ENCODE measurements at regions not wholly inside any gene's neighbourhood (a gene's known extent, or its start where the extent isn't known, plus 50 kb on each side); places are given as distances from the start of the nearest gene placed in this dataset.

GRCh38 chr21:16976193-16976592 lies 536.6 kb upstream of the CXADR start:
- H3K9me3 ChIP-seq (ENCODE audit: control extremely low read depth in 1 of 5, control insufficient read depth in 4 of 5, insufficient read depth in 2 of 5, low read depth in 1 of 5, low read length in 4 of 5): no peaks in the 10 kb centered on the region
- no CpG with 5 or more reads among the region's 2 CpGs for WGBS (ENCODE audit: insufficient coverage)
- ChIA-PET CTCF (interaction anchor here (1.0 kb wide), 1 partner anchor 17 kb away, joined by 3 read pairs; no protein-coding TSS in a partner anchor), POLR2A (no interaction called here)
- H3K4me1 ChIP-seq (ENCODE audit: control extremely low read depth in 1 of 4, control insufficient read depth in 4 of 4, insufficient read depth in 4 of 4, low read length in 3 of 4): no peaks in the 10 kb centered on the region
- no peak overlapping the region for H3K4me3 ChIP-seq (ENCODE audit: control insufficient read depth in 1 of 7, extremely low read depth in 1 of 7, insufficient read depth in 4 of 7, low read depth in 2 of 7, low read length in 6 of 7)
- DNase-seq: no peak
- no peak overlapping the region for H3K27ac ChIP-seq (ENCODE audit: insufficient read depth in 1 of 2, low read depth in 1 of 2, low read length in 2 of 2, poor library complexity in 1 of 2, severe bottlenecking in 2 of 2)
- H3K36me3 ChIP-seq (ENCODE audit: control insufficient read depth in 4 of 4, insufficient read depth in 4 of 4, low read length in 3 of 4): no peaks in the 10 kb centered on the region
- no peaks in the 10 kb centered on the region for H3K27me3 ChIP-seq (replicated peaks in 2 of 5; ENCODE audit: control insufficient read depth in 4 of 5, insufficient read depth in 5 of 5, low read length in 4 of 5)

- DNase-seq: no peak
- POLR2A ChIA-PET: no interaction called here
- CTCF ChIA-PET: no interaction called here
- Histone ChIP-seq H3K4me1 (ENCODE audit: control extremely low read depth in 1 of 4, control insufficient read depth in 4 of 4, insufficient read depth in 4 of 4, low read length in 3 of 4) (no peaks in the 10 kb centered on the region), H3K27ac (ENCODE audit: insufficient read depth in 1 of 2, low read depth in 1 of 2, low read length in 2 of 2, poor library complexity in 1 of 2, severe bottlenecking in 2 of 2) (no peak overlapping the region), H3K27me3 (replicated peaks in 2 of 5; ENCODE audit: control insufficient read depth in 4 of 5, insufficient read depth in 5 of 5, low read length in 4 of 5) (no peaks in the 10 kb centered on the region), H3K9me3 (ENCODE audit: control extremely low read depth in 1 of 5, control insufficient read depth in 4 of 5, insufficient read depth in 2 of 5, low read depth in 1 of 5, low read length in 4 of 5) (no peaks in the 10 kb centered on the region), H3K36me3 (ENCODE audit: control insufficient read depth in 4 of 4, insufficient read depth in 4 of 4, low read length in 3 of 4) (no peaks in the 10 kb centered on the region), H3K4me3 (ENCODE audit: control insufficient read depth in 1 of 7, extremely low read depth in 1 of 7, insufficient read depth in 4 of 7, low read depth in 2 of 7, low read length in 6 of 7) (no peak overlapping the region)
- WGBS (ENCODE audit: insufficient coverage): 91% methylated on average over 4 of the region's 4 CpGs
Observed at GRCh38 chr21:16978309-16978895, 534.4 kb upstream of the CXADR start.

GRCh38 chr21:16979574-16979973 lies 533.3 kb upstream of the CXADR start:
- CTCF ChIA-PET: no interaction called here
- Histone ChIP-seq H3K36me3 (ENCODE audit: control insufficient read depth in 4 of 4, insufficient read depth in 4 of 4, low read length in 3 of 4) (no peaks in the 10 kb centered on the region), H3K27me3 (replicated peaks in 2 of 5; ENCODE audit: control insufficient read depth in 4 of 5, insufficient read depth in 5 of 5, low read length in 4 of 5) (no peaks in the 10 kb centered on the region), H3K9me3 (ENCODE audit: control extremely low read depth in 1 of 5, control insufficient read depth in 4 of 5, insufficient read depth in 2 of 5, low read depth in 1 of 5, low read length in 4 of 5) (no peaks in the 10 kb centered on the region), H3K4me3 (ENCODE audit: control insufficient read depth in 1 of 7, extremely low read depth in 1 of 7, insufficient read depth in 4 of 7, low read depth in 2 of 7, low read length in 6 of 7) (no peak overlapping the region), H3K27ac (ENCODE audit: insufficient read depth in 1 of 2, low read depth in 1 of 2, low read length in 2 of 2, poor library complexity in 1 of 2, severe bottlenecking in 2 of 2) (no peak overlapping the region), H3K4me1 (ENCODE audit: control extremely low read depth in 1 of 4, control insufficient read depth in 4 of 4, insufficient read depth in 4 of 4, low read length in 3 of 4) (no peaks in the 10 kb centered on the region)
- POLR2A ChIA-PET: no interaction called here
- no peak for DNase-seq
- 100% methylated on average over 1 of the region's 3 CpGs for WGBS (ENCODE audit: insufficient coverage)

- Histone ChIP-seq H3K27ac (ENCODE audit: insufficient read depth in 1 of 2, low read depth in 1 of 2, low read length in 2 of 2, poor library complexity in 1 of 2, severe bottlenecking in 2 of 2) (no peak overlapping the region), H3K27me3 (replicated peaks in 2 of 5; ENCODE audit: control insufficient read depth in 4 of 5, insufficient read depth in 5 of 5, low read length in 4 of 5) (no peaks in the 10 kb centered on the region), H3K4me1 (ENCODE audit: control extremely low read depth in 1 of 4, control insufficient read depth in 4 of 4, insufficient read depth in 4 of 4, low read length in 3 of 4) (no peaks in the 10 kb centered on the region), H3K4me3 (ENCODE audit: control insufficient read depth in 1 of 7, extremely low read depth in 1 of 7, insufficient read depth in 4 of 7, low read depth in 2 of 7, low read length in 6 of 7) (no peak overlapping the region), H3K36me3 (ENCODE audit: control insufficient read depth in 4 of 4, insufficient read depth in 4 of 4, low read length in 3 of 4) (no peaks in the 10 kb centered on the region), H3K9me3 (ENCODE audit: control extremely low read depth in 1 of 5, control insufficient read depth in 4 of 5, insufficient read depth in 2 of 5, low read depth in 1 of 5, low read length in 4 of 5) (no peaks in the 10 kb centered on the region)
- CTCF ChIA-PET: no interaction called here
- peak in 1 of 3 donors; percentile 5 for DNase-seq
- POLR2A ChIA-PET: no interaction called here
Observed at GRCh38 chr21:16983420-16983819, 529.4 kb upstream of the CXADR start.

- ChIA-PET POLR2A (no interaction called here), CTCF (no interaction called here)
- Histone ChIP-seq H3K4me1 (ENCODE audit: control extremely low read depth in 1 of 4, control insufficient read depth in 4 of 4, insufficient read depth in 4 of 4, low read length in 3 of 4) (no peaks in the 10 kb centered on the region), H3K4me3 (ENCODE audit: control insufficient read depth in 1 of 7, extremely low read depth in 1 of 7, insufficient read depth in 4 of 7, low read depth in 2 of 7, low read length in 6 of 7) (no peak overlapping the region), H3K36me3 (ENCODE audit: control insufficient read depth in 4 of 4, insufficient read depth in 4 of 4, low read length in 3 of 4) (no peaks in the 10 kb centered on the region), H3K9me3 (ENCODE audit: control extremely low read depth in 1 of 5, control insufficient read depth in 4 of 5, insufficient read depth in 2 of 5, low read depth in 1 of 5, low read length in 4 of 5) (no peaks in the 10 kb centered on the region), H3K27ac (ENCODE audit: insufficient read depth in 1 of 2, low read depth in 1 of 2, low read length in 2 of 2, poor library complexity in 1 of 2, severe bottlenecking in 2 of 2) (no peak overlapping the region), H3K27me3 (replicated peaks in 2 of 5; ENCODE audit: control insufficient read depth in 4 of 5, insufficient read depth in 5 of 5, low read length in 4 of 5) (no peaks in the 10 kb centered on the region)
- DNase-seq: no peak
- 100% methylated on average over 1 of the region's 3 CpGs for WGBS (ENCODE audit: insufficient coverage)
Observed at GRCh38 chr21:16992448-16992847, 520.4 kb upstream of the CXADR start.

GRCh38 chr21:16993416-16994038 lies 519.3 kb upstream of the CXADR start:
- H3K27me3 ChIP-seq (replicated peaks in 2 of 5; ENCODE audit: control insufficient read depth in 4 of 5, insufficient read depth in 5 of 5, low read length in 4 of 5): no peaks in the 10 kb centered on the region
- H3K36me3 ChIP-seq (ENCODE audit: control insufficient read depth in 4 of 4, insufficient read depth in 4 of 4, low read length in 3 of 4): no peaks in the 10 kb centered on the region
- no peak overlapping the region for H3K4me3 ChIP-seq (ENCODE audit: control insufficient read depth in 1 of 7, extremely low read depth in 1 of 7, insufficient read depth in 4 of 7, low read depth in 2 of 7, low read length in 6 of 7)
- WGBS (ENCODE audit: insufficient coverage): no CpG with 5 or more reads among the region's 3 CpGs
- H3K9me3 ChIP-seq (ENCODE audit: control extremely low read depth in 1 of 5, control insufficient read depth in 4 of 5, insufficient read depth in 2 of 5, low read depth in 1 of 5, low read length in 4 of 5): no peaks in the 10 kb centered on the region
- no peak for DNase-seq
- no peak overlapping the region for H3K27ac ChIP-seq (ENCODE audit: insufficient read depth in 1 of 2, low read depth in 1 of 2, low read length in 2 of 2, poor library complexity in 1 of 2, severe bottlenecking in 2 of 2)
- ChIA-PET POLR2A (no interaction called here), CTCF (interaction anchor here (1.3 kb wide), 1 partner anchor 18 kb away, joined by 3 read pairs; no protein-coding TSS in a partner anchor)
- H3K4me1 ChIP-seq (ENCODE audit: control extremely low read depth in 1 of 4, control insufficient read depth in 4 of 4, insufficient read depth in 4 of 4, low read length in 3 of 4): no peaks in the 10 kb centered on the region

GRCh38 chr21:17002594-17003257 lies 510.1 kb upstream of the CXADR start:
- H3K27me3 ChIP-seq (replicated peaks in 2 of 5; ENCODE audit: control insufficient read depth in 4 of 5, insufficient read depth in 5 of 5, low read length in 4 of 5): no peaks in the 10 kb centered on the region
- no peak for DNase-seq
- CTCF ChIA-PET: no interaction called here
- H3K9me3 ChIP-seq (ENCODE audit: control extremely low read depth in 1 of 5, control insufficient read depth in 4 of 5, insufficient read depth in 2 of 5, low read depth in 1 of 5, low read length in 4 of 5): no peaks in the 10 kb centered on the region
- H3K4me1 ChIP-seq (ENCODE audit: control extremely low read depth in 1 of 4, control insufficient read depth in 4 of 4, insufficient read depth in 4 of 4, low read length in 3 of 4): no peaks in the 10 kb centered on the region
- no peak overlapping the region for H3K4me3 ChIP-seq (ENCODE audit: control insufficient read depth in 1 of 7, extremely low read depth in 1 of 7, insufficient read depth in 4 of 7, low read depth in 2 of 7, low read length in 6 of 7)
- WGBS (ENCODE audit: insufficient coverage): no CpG with 5 or more reads among the region's 4 CpGs
- H3K27ac ChIP-seq (ENCODE audit: insufficient read depth in 1 of 2, low read depth in 1 of 2, low read length in 2 of 2, poor library complexity in 1 of 2, severe bottlenecking in 2 of 2): no peak overlapping the region
- POLR2A ChIA-PET: no interaction called here
- no peaks in the 10 kb centered on the region for H3K36me3 ChIP-seq (ENCODE audit: control insufficient read depth in 4 of 4, insufficient read depth in 4 of 4, low read length in 3 of 4)
